IMR-90 (cell line): ENCODE measurements at regions not wholly inside any gene's neighbourhood (a gene's known extent, or its start where the extent isn't known, plus 50 kb on each side); places are given as distances from the start of the nearest gene placed in this dataset.
"Not testable (repeated sequence)": the region's sequence is repeated elsewhere in the genome, so short reads cannot be mapped to it uniquely, and the experiment has no call there.

Experiments used
- ATAC-seq: fragments of 200-7000 bp; cut with Tn5 transposase; 2 replicates; pipeline ENCODE4 v1.9.1; 2020; ENCODE audit warnings: low read depth, mild to moderate bottlenecking, moderate library complexity
- BruUV-seq: library from RNA; stranded (reverse); fragments of 400-500 nt; replicated peaks from 2 replicates; lab custom pipeline; 2021; lab: Mats Ljungman, UMichigan
- CTCF ChIA-PET: fragments of 300-600 bp; formaldehyde crosslinking; extraction: SDS; loops from one replicate; lab custom pipeline; 2021; ENCODE audit warnings: antibody characterized with exemption; lab: Yijun Ruan, JAX
- POLR2A ChIA-PET: fragments of 300-600 bp; sonication (Branson Sonifier 250); formaldehyde crosslinking; loops from one replicate; lab custom pipeline; 2022; ENCODE audit warnings: antibody characterized with exemption; ENCODE audit not compliant: unreplicated experiment; lab: Charles Lee
- DNase-seq: peaks from one replicate; pipeline ENCODE4 v3.0.0; 2013
- H2AFZ ChIP-seq: replicated peaks from 2 replicates; pipeline ENCODE3; 2013; ENCODE audit warnings: low read length, mild to moderate bottlenecking; ENCODE audit not compliant: poor library complexity
- H2AK5ac ChIP-seq: 2 replicates; pipeline ENCODE4 v1.6.1; 2013; ENCODE audit warnings: low read depth, low read length, inconsistent platforms
- H2AK9ac ChIP-seq: replicated peaks from 2 replicates; pipeline ENCODE3; 2013; ENCODE audit warnings: mild to moderate bottlenecking, low read depth, low read length, moderate library complexity; ENCODE audit not compliant: poor library complexity
- H2BK120ac ChIP-seq: 2 replicates; pipeline ENCODE4 v1.6.1; 2013; ENCODE audit warnings: low read depth, low read length, inconsistent platforms
- H2BK15ac ChIP-seq: 3 replicates; pipeline ENCODE4 v1.6.1; 2013; ENCODE audit warnings: low read depth, low read length, inconsistent platforms
- H2BK20ac ChIP-seq: 2 replicates; pipeline ENCODE4 v1.6.1; 2013; ENCODE audit warnings: low read depth, mild to moderate bottlenecking, inconsistent platforms, low read length, moderate library complexity
- H2BK5ac ChIP-seq: 2 replicates; pipeline ENCODE4 v1.6.1; 2013; ENCODE audit warnings: mild to moderate bottlenecking, low read depth, low read length, inconsistent platforms; ENCODE audit not compliant: poor library complexity, severe bottlenecking
- H3K14ac ChIP-seq: replicated peaks from 2 replicates; pipeline ENCODE4 v1.6.1; 2013; ENCODE audit warnings: low read depth, low read length, inconsistent platforms
- H3K18ac ChIP-seq: 2 replicates; pipeline ENCODE4 v1.6.1; 2013; ENCODE audit warnings: low read depth, low read length, control low read depth
- H3K23ac ChIP-seq: 2 replicates; pipeline ENCODE4 v1.6.1; 2013; ENCODE audit warnings: low read depth, low read length, inconsistent platforms
- H3K27ac ChIP-seq: 2 replicates; pipeline ENCODE4 v1.5.1; 2013; ENCODE audit warnings: mild to moderate bottlenecking, control low read depth, low read length; ENCODE audit not compliant: insufficient read depth
- H3K27me3 ChIP-seq: 2 replicates; pipeline ENCODE4 v1.6.1; 2013; ENCODE audit warnings: low read length; ENCODE audit not compliant: control insufficient read depth, insufficient read depth
- H3K36me3 ChIP-seq: 2 replicates; pipeline ENCODE4 v1.6.1; 2013; ENCODE audit warnings: low read length, mixed read lengths; ENCODE audit not compliant: control insufficient read depth, insufficient read depth
- H3K4ac ChIP-seq: 2 replicates; pipeline ENCODE4 v1.6.1; 2013; ENCODE audit warnings: low read depth, low read length, inconsistent platforms
- H3K4me1 ChIP-seq: 2 replicates; pipeline ENCODE4 v1.6.1; 2013; ENCODE audit warnings: low read length, mixed read lengths; ENCODE audit not compliant: control insufficient read depth, insufficient read depth
- H3K4me2 ChIP-seq: 2 replicates; pipeline ENCODE4 v1.6.1; 2013; ENCODE audit warnings: low read depth, mild to moderate bottlenecking, control low read depth, low read length, moderate library complexity
- H3K4me3 ChIP-seq: 2 replicates; pipeline ENCODE4 v1.5.1; 2013; ENCODE audit warnings: low read depth, mild to moderate bottlenecking, control low read depth, low read length, moderate library complexity; ENCODE audit not compliant: insufficient read depth
- H3K56ac ChIP-seq: 2 replicates; pipeline ENCODE4 v1.6.1; 2013; ENCODE audit warnings: low read length, inconsistent platforms; ENCODE audit not compliant: insufficient read depth; ENCODE audit errors: extremely low read depth
- H3K79me1 ChIP-seq, 2 experiments: 2 replicates each; pipeline ENCODE4 v1.6.1; 2013; ENCODE audit warnings: low read length in 2 of 2, inconsistent platforms in 1 of 2, low read depth in 1 of 2
- H3K9ac ChIP-seq: 2 replicates; pipeline ENCODE4 v1.6.1; 2013; ENCODE audit warnings: low read depth, low read length, control low read depth
- H3K9me1 ChIP-seq: 2 replicates; pipeline ENCODE4 v1.6.1; 2013; ENCODE audit warnings: low read length, inconsistent platforms; ENCODE audit not compliant: insufficient read depth
- H3K9me3 ChIP-seq: 2 replicates; pipeline ENCODE4 v1.6.1; 2013; ENCODE audit warnings: low read length; ENCODE audit not compliant: control insufficient read depth, insufficient read depth
- H4K20me1 ChIP-seq: 2 replicates; pipeline ENCODE4 v1.6.1; 2013; ENCODE audit warnings: low read length, inconsistent platforms; ENCODE audit not compliant: insufficient read depth
- H4K5ac ChIP-seq: 2 replicates; pipeline ENCODE4 v1.6.1; 2013; ENCODE audit warnings: mild to moderate bottlenecking, low read depth, low read length, control low read depth
- H4K8ac ChIP-seq, 2 experiments: 2 replicates each; pipeline ENCODE4 v1.6.1; 2013; ENCODE audit warnings: low read depth in 2 of 2, low read length in 2 of 2, control low read depth in 1 of 2, inconsistent platforms in 1 of 2
- H4K91ac ChIP-seq: 2 replicates; pipeline ENCODE4 v1.6.1; 2013; ENCODE audit warnings: low read depth, low read length, inconsistent platforms; ENCODE audit not compliant: insufficient read depth
- WGBS, 2 experiments: methylation state at CpG; one replicate each; pipeline versions ENCODE4 v1.1.5 to v1.1.7; 2013; ENCODE audit warnings: missing lambda C conversion rate in 2 of 2; ENCODE audit not compliant: insufficient read length in 1 of 2; ENCODE audit errors: extremely low coverage in 2 of 2; 5-methylcytosine and 5-hydroxymethylcytosine counted together
- dilution Hi-C: fragments of 300-500 bp; cut with HindIII; formaldehyde crosslinking; loops from one replicate; pipeline ENCODE4 v1.14.3; 2018; ENCODE audit warnings: low sequenced_read_pairs; ENCODE audit not compliant: unreplicated experiment
- in situ Hi-C: fragments of 300-500 bp; cut with MboI; formaldehyde crosslinking; loops from 3 replicates; pipeline ENCODE4 v1.14.3; 2019; ENCODE audit warnings: low sequenced_read_pairs, inconsistent platforms, mixed read lengths
- intact Hi-C: fragments of 100-400 bp; cut with micrococcal nuclease; formaldehyde crosslinking; loops from 2 replicates; pipeline ENCODE4 v1.10.0; 2022

DNA sequence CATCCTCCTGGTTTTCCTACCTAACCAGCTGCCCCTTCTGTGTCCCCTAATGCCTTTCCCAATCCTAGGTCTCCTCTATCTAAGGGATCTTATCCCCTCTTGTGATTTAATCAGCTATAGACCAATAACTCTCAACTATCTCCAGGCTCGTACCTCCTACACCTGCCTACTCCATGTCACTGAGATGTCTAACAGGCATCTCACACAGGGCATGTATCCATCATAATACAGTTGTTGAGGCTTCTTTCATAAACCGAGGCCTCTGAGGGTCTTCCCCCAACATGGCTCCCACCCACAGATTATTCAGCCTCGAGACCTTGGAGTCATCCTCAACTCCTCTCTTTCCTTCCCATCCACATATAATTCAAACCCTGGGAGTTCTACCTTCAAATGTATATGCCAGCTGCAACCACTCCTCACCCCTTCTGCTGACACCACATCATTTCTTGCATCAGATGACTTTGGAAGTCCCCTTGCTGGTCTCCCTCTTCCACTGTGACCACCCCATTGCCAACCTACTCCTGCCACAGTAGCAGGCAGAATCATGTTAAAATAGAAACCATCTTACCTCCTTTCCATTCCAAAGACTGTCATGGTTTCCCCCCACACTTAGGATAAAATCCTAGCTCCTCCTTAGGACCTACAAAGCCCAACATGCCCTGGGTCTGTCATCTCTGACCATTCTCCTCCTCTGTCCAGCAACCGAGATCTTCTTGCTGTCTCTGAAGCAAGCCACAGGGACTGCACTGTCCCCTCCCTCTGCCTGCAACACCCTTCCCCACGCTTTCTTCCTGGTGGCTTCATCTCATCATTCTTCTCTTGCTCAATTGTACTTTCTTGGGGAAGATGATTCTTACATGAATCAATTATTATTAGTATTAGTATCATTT is 103.8 kb downstream of the RPS15A start:
- intact Hi-C loops, dilution Hi-C loops, H2BK15ac ChIP-seq, H3K4me2 ChIP-seq, H2BK5ac ChIP-seq, H3K79me1 ChIP-seq, H3K56ac ChIP-seq, H2AFZ ChIP-seq, DNase-seq, ATAC-seq, H3K9me1 ChIP-seq, BruUV-seq, H3K27ac ChIP-seq, H3K14ac ChIP-seq, in situ Hi-C loops, H2BK20ac ChIP-seq, H4K91ac ChIP-seq, H3K27me3 ChIP-seq, H3K4me1 ChIP-seq, H4K8ac ChIP-seq, H4K5ac ChIP-seq, H3K18ac ChIP-seq, H2AK9ac ChIP-seq, H3K36me3 ChIP-seq, CTCF ChIA-PET, H2BK120ac ChIP-seq, POLR2A ChIA-PET, H3K23ac ChIP-seq, H3K4ac ChIP-seq, H2AK5ac ChIP-seq, H3K9ac ChIP-seq, H4K20me1 ChIP-seq, H3K9me3 ChIP-seq, H3K4me3 ChIP-seq: not testable (repeated sequence)
- no CpG with 5 or more reads among the region's 5 CpGs for WGBS, 2 experiments

DNA sequence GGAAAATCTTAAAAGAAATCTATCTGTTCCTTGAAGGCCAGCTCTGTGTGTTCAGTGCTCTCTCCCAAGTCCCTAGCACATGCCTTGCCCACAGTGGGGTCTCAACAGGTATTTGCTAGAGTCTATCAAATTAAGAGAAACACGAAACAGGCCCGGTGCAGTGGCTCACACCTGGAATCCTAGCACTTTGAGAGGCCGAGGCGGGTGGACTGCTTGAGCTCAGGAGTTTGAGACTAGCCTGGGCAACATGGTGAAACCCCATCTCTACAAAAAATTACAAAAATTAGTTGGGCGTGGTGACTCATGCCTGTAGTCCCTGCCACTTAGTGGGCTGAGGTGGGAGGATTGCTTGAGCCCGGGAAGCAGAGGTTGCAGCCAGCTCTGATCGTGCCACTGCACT is 83.9 kb upstream of the NOMO2 start:
- H3K9me1 ChIP-seq, H2BK120ac ChIP-seq, H2AFZ ChIP-seq, CTCF ChIA-PET, H3K9me3 ChIP-seq, H4K91ac ChIP-seq, H3K56ac ChIP-seq, ATAC-seq, intact Hi-C loops, H4K5ac ChIP-seq, H2BK5ac ChIP-seq, dilution Hi-C loops, H2BK20ac ChIP-seq, H3K27ac ChIP-seq, H2BK15ac ChIP-seq, H4K20me1 ChIP-seq, H3K36me3 ChIP-seq, H3K4me2 ChIP-seq, BruUV-seq, H3K79me1 ChIP-seq, POLR2A ChIA-PET, H3K9ac ChIP-seq, H4K8ac ChIP-seq, H3K4ac ChIP-seq, H3K18ac ChIP-seq, H3K27me3 ChIP-seq, H3K14ac ChIP-seq, DNase-seq, H3K4me1 ChIP-seq, H3K4me3 ChIP-seq, H2AK5ac ChIP-seq, H3K23ac ChIP-seq, in situ Hi-C loops, H2AK9ac ChIP-seq: not testable (repeated sequence)
- WGBS, 2 experiments: no CpG with 5 or more reads among the region's 7 CpGs
